ENCODE measurements at regions not wholly inside any gene's neighbourhood (a gene's known extent, or its start where the extent isn't known, plus 50 kb on each side); places are given as distances from the start of the nearest gene placed in this dataset.

- TF ChIP-seq CTCF (IDR thresholded peaks at IDR 0.05; ENCODE audit: low read length), result no peak
- no peak for TF ChIP-seq EZH2 (IDR thresholded peaks at IDR 0.05; ENCODE audit: borderline replicate concordance, low read length)
- Histone ChIP-seq H4K20me1 (ENCODE audit: insufficient read depth, low read length) (no peaks in the 10 kb centered on the region), H3K79me2 (ENCODE audit: insufficient read depth, low read length) (no peaks in the 10 kb centered on the region), H3K9me2 (ENCODE audit: low read depth, low read length) (no peaks in the 10 kb centered on the region), H3K4me2 (ENCODE audit: low read length) (no peak overlapping the region), H3K4me3 (ENCODE audit: low read depth, low read length, poor library complexity, severe bottlenecking) (no peak overlapping the region), H3K4me1 (ENCODE audit: insufficient read depth, low read length, severe bottlenecking) (no peaks in the 10 kb centered on the region), H3K27ac (ENCODE audit: low read depth, low read length, poor library complexity, severe bottlenecking) (no peak overlapping the region), H3F3A (ENCODE audit: insufficient read depth, low read length) (no peaks in the 10 kb centered on the region), H3K9ac (ENCODE audit: low read length) (no peak overlapping the region), H3K36me3 (ENCODE audit: insufficient read depth, low read length) (no peaks in the 10 kb centered on the region), H3K27me3 (ENCODE audit: insufficient read depth, low read length) (no peaks in the 10 kb centered on the region), H3K9me3 (ENCODE audit: low read length) (no peaks in the 10 kb centered on the region), H2AFZ (ENCODE audit: low read length) (no peak overlapping the region)
These were observed 190.3 kb upstream of the TAB2 start for GRCh38 chr6:149127212-149127611.

DNA sequence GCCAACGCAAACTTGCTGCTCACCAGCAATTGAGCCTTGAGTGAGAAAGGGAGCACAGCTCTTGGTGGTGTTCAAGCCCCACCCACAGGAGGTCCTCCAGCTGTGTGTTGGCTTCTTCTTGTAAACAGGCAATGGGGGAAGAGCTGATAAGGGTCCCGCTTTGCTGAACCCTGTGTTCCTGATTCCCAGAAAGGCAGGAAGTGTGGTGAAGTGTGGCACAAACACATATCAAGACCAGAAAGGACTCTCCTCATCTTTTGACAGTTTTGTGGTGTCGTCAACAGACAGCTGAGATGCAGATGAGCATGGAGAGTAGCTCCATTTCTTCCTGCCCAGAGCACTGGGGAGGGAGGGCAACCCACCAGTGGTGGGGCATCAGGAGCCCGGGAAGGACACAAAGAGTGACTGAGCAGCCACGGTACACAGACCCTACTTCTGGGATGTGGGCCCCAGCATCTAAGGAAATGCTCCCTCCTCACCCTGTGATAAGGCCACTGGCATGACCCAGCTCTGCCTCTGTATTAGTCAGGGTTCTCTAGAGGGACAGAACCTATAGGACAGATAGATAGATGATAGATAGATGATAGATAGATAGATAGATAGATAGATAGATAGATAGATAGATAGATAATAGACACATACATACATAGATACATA, 188.9 kb upstream of the TAB2 start:
- H3K4me3 ChIP-seq (ENCODE audit: low read depth, low read length, poor library complexity, severe bottlenecking), result no peak overlapping the region
- H3K4me2 ChIP-seq (ENCODE audit: low read length), result no peak overlapping the region
- no peaks in the 10 kb centered on the region for H3K9me3 ChIP-seq (ENCODE audit: low read length)
- H2AFZ ChIP-seq (ENCODE audit: low read length), result no peak overlapping the region
- no peaks in the 10 kb centered on the region for H3K9me2 ChIP-seq (ENCODE audit: low read depth, low read length)
- H3F3A ChIP-seq (ENCODE audit: insufficient read depth, low read length), result no peaks in the 10 kb centered on the region
- no peaks in the 10 kb centered on the region for H3K4me1 ChIP-seq (ENCODE audit: insufficient read depth, low read length, severe bottlenecking)
- no peaks in the 10 kb centered on the region for H3K27me3 ChIP-seq (ENCODE audit: insufficient read depth, low read length)
- H3K9ac ChIP-seq (ENCODE audit: low read length), result no peak overlapping the region
- no peaks in the 10 kb centered on the region for H3K36me3 ChIP-seq (ENCODE audit: insufficient read depth, low read length)
- H3K79me2 ChIP-seq (ENCODE audit: insufficient read depth, low read length), result no peaks in the 10 kb centered on the region
- TF ChIP-seq CTCF (IDR thresholded peaks at IDR 0.05; ENCODE audit: low read length), result no peak
- TF ChIP-seq EZH2 (IDR thresholded peaks at IDR 0.05; ENCODE audit: borderline replicate concordance, low read length), result no peak
- H3K27ac ChIP-seq (ENCODE audit: low read depth, low read length, poor library complexity, severe bottlenecking), result no peak overlapping the region
- no peaks in the 10 kb centered on the region for H4K20me1 ChIP-seq (ENCODE audit: insufficient read depth, low read length)

DNA sequence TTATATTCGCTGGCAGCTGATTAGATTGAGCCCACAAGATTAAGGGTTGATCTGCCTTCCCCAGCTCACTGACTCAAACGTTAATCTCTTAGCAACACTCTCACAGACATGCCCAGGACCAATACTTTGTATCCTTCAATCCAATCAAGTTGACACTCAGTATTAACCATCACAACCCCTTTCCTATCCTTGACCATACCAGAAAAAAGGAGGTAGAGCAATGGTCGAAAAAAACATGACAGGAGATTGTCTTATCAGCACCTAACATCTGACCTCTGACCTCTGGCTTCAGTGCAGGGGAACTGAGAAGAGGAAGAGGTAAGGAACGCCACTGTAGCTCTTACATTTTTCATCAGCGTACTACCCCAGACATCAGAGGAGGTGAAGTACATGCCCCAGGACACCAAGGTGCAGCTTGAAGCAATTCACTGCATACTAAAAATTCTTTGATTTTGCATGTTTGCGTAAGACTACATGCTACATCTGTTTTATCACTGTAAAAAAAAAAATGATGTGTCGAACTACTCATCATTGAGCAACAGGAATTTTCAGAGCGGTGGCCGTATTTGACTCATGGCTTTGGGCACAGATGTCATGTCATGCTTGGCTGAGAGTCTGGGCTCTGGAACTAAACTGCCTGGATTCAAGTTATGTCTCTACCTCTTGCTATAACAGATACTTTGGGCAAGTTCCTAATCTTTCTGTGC, 188.0 kb upstream of the TAB2 start:
- H3K36me3 ChIP-seq (ENCODE audit: insufficient read depth, low read length), result no peaks in the 10 kb centered on the region
- no peaks in the 10 kb centered on the region for H3K79me2 ChIP-seq (ENCODE audit: insufficient read depth, low read length)
- no peak overlapping the region for H3K27ac ChIP-seq (ENCODE audit: low read depth, low read length, poor library complexity, severe bottlenecking)
- no peaks in the 10 kb centered on the region for H3K27me3 ChIP-seq (ENCODE audit: insufficient read depth, low read length)
- no peaks in the 10 kb centered on the region for H3K9me2 ChIP-seq (ENCODE audit: low read depth, low read length)
- H4K20me1 ChIP-seq (ENCODE audit: insufficient read depth, low read length), result no peaks in the 10 kb centered on the region
- no peak overlapping the region for H2AFZ ChIP-seq (ENCODE audit: low read length)
- H3K9me3 ChIP-seq (ENCODE audit: low read length), result no peaks in the 10 kb centered on the region
- H3K4me3 ChIP-seq (ENCODE audit: low read depth, low read length, poor library complexity, severe bottlenecking), result no peak overlapping the region
- no peak overlapping the region for H3K4me2 ChIP-seq (ENCODE audit: low read length)
- no peaks in the 10 kb centered on the region for H3F3A ChIP-seq (ENCODE audit: insufficient read depth, low read length)
- TF ChIP-seq CTCF (IDR thresholded peaks at IDR 0.05; ENCODE audit: low read length), result no peak
- no peak for TF ChIP-seq EZH2 (IDR thresholded peaks at IDR 0.05; ENCODE audit: borderline replicate concordance, low read length)
- no peaks in the 10 kb centered on the region for H3K4me1 ChIP-seq (ENCODE audit: insufficient read depth, low read length, severe bottlenecking)
- no peak overlapping the region for H3K9ac ChIP-seq (ENCODE audit: low read length)
